ENCODE measurements at regions not wholly inside any gene's neighbourhood (a gene's known extent, or its start where the extent isn't known, plus 50 kb on each side); places are given as distances from the start of the nearest gene placed in this dataset.

- no peak for TF ChIP-seq CTCF (IDR thresholded peaks at IDR 0.05; ENCODE audit: insufficient read depth, low read length, missing control alignments)
- peak; percentile 66 for DNase-seq (ENCODE audit: low read depth, low spot score)
- CTCF ChIA-PET: no interaction called here
- POLR2A ChIA-PET: no interaction called here
- peak overlapping the region; percentile 29; the same call in 1 of the 2 replicates for H3K4me3 ChIP-seq (ENCODE audit: low read depth, low read length)
Measured at GRCh38 chr2:143901185-143901842, 618.6 kb downstream of the ZEB2 start.

- no peak for DNase-seq (ENCODE audit: low read depth, low spot score)
- TF ChIP-seq CTCF (IDR thresholded peaks at IDR 0.05; ENCODE audit: insufficient read depth, low read length, missing control alignments): no peak
- CTCF ChIA-PET: interaction anchor here (1.0 kb wide), 1 partner anchor 52 kb away, joined by 3 read pairs; no protein-coding TSS in a partner anchor
- POLR2A ChIA-PET: no interaction called here
- H3K4me3 ChIP-seq (ENCODE audit: low read depth, low read length): no peak overlapping the region
Measured at GRCh38 chr2:143899987-143900386, 619.9 kb downstream of the ZEB2 start.

- no peak overlapping the region for H3K4me3 ChIP-seq (ENCODE audit: low read depth, low read length)
- CTCF ChIA-PET: no interaction called here
- DNase-seq (ENCODE audit: low read depth, low spot score): no peak
- TF ChIP-seq CTCF (IDR thresholded peaks at IDR 0.05; ENCODE audit: insufficient read depth, low read length, missing control alignments): no peak
- POLR2A ChIA-PET: no interaction called here
Measured at GRCh38 chr2:143893371-143893770, 626.5 kb downstream of the ZEB2 start.

- CTCF ChIA-PET: no interaction called here
- TF ChIP-seq CTCF (IDR thresholded peaks at IDR 0.05; ENCODE audit: insufficient read depth, low read length, missing control alignments): no peak
- no peak overlapping the region for H3K4me3 ChIP-seq (ENCODE audit: low read depth, low read length)
- DNase-seq (ENCODE audit: low read depth, low spot score): no peak
- POLR2A ChIA-PET: no interaction called here
Measured at GRCh38 chr2:143891879-143892308, 628.0 kb downstream of the ZEB2 start.

- ChIA-PET CTCF (no interaction called here), POLR2A (no interaction called here)
- DNase-seq (ENCODE audit: low read depth, low spot score): no peak
- no peak overlapping the region for H3K4me3 ChIP-seq (ENCODE audit: low read depth, low read length)
- no peak for TF ChIP-seq CTCF (IDR thresholded peaks at IDR 0.05; ENCODE audit: insufficient read depth, low read length, missing control alignments)
Measured at GRCh38 chr2:143890798-143891197, 629.1 kb downstream of the ZEB2 start.

GRCh38 chr2:143889216-143889615 lies 630.7 kb downstream of the ZEB2 start:
- ChIA-PET POLR2A (no interaction called here), CTCF (no interaction called here)
- no peak for DNase-seq (ENCODE audit: low read depth, low spot score)
- H3K4me3 ChIP-seq (ENCODE audit: low read depth, low read length): no peak overlapping the region
- no peak for TF ChIP-seq CTCF (IDR thresholded peaks at IDR 0.05; ENCODE audit: insufficient read depth, low read length, missing control alignments)

All from AG04449 (cell line).